Bronchial epithelial cell (primary cell): ENCODE measurements at regions not wholly inside any gene's neighbourhood (a gene's known extent, or its start where the extent isn't known, plus 50 kb on each side); places are given as distances from the start of the nearest gene placed in this dataset.

Experiments used
- DNase-seq: peaks from one replicate; pipeline ENCODE4 v3.0.0-alpha.2; 2010; ENCODE audit warnings: low read depth
- FAIRE-seq: peaks from 2 replicates; lab custom pipeline; 2011; peaks lifted over from hg19 to GRCh38; lab: Jason Lieb, UNC
- H3K27me3 ChIP-seq: 2 replicates; pipeline ENCODE4 v1.5.1; 2011; ENCODE audit warnings: low read length; ENCODE audit not compliant: control insufficient read depth, insufficient read depth
- H3K36me3 ChIP-seq: 2 replicates; pipeline ENCODE4 v1.5.1; 2011; ENCODE audit warnings: low read length; ENCODE audit not compliant: control insufficient read depth, insufficient read depth
- H3K4me3 ChIP-seq: 2 replicates; pipeline ENCODE4 v1.5.1; 2011; ENCODE audit warnings: mild to moderate bottlenecking, low read depth, low read length, control low read depth
- CTCF ChIP-seq: IDR thresholded peaks from 2 replicates; pipeline ENCODE4 v1.5.1; 2011; ENCODE audit warnings: mild to moderate bottlenecking, moderate library complexity, low read length, control low read depth, inconsistent platforms; ENCODE audit not compliant: insufficient read depth, severe bottlenecking

- no peak for TF ChIP-seq CTCF
- Histone ChIP-seq H3K36me3 (no peaks in the 10 kb centered on the region), H3K4me3 (no peak overlapping the region), H3K27me3 (no peaks in the 10 kb centered on the region)
- DNase-seq (no peak), FAIRE-seq (peak; percentile 28)
These were observed 760.8 kb upstream of the CELF2 start for GRCh38 chr10:10256860-10257259.

- TF ChIP-seq CTCF: no peak
- DNase-seq (no peak), FAIRE-seq (no peak)
- Histone ChIP-seq H3K27me3 (no peaks in the 10 kb centered on the region), H3K36me3 (no peaks in the 10 kb centered on the region), H3K4me3 (no peak overlapping the region)
These were observed 758.7 kb upstream of the CELF2 start for GRCh38 chr10:10259013-10259412.

- no peak for TF ChIP-seq CTCF
- no peak for DNase-seq
- Histone ChIP-seq H3K4me3 (no peak overlapping the region), H3K36me3 (no peaks in the 10 kb centered on the region), H3K27me3 (no peaks in the 10 kb centered on the region)
- FAIRE-seq: no peak
These were observed 747.3 kb upstream of the CELF2 start for GRCh38 chr10:10270126-10271050.

GRCh38 chr10:10271639-10272192, 746.0 kb upstream of the CELF2 start:
- Histone ChIP-seq H3K4me3 (no peak overlapping the region), H3K27me3 (no peaks in the 10 kb centered on the region), H3K36me3 (no peaks in the 10 kb centered on the region)
- FAIRE-seq (no peak), DNase-seq (no peak)
- no peak for TF ChIP-seq CTCF

GRCh38 chr10:10273661-10274060, 744.0 kb upstream of the CELF2 start:
- FAIRE-seq: no peak
- H3K27me3 ChIP-seq: no peaks in the 10 kb centered on the region

More at GRCh38 chr10:10273661-10274060, 744.0 kb upstream of the CELF2 start:
- Histone ChIP-seq H3K36me3 (no peaks in the 10 kb centered on the region), H3K4me3 (no peak overlapping the region)
- no peak for TF ChIP-seq CTCF
- DNase-seq: no peak
